PC-3 (cell line): ENCODE measurements at regions not wholly inside any gene's neighbourhood (a gene's known extent, or its start where the extent isn't known, plus 50 kb on each side); places are given as distances from the start of the nearest gene placed in this dataset.

ENCODE experiments used
- EZH2 ChIP-seq: fragments of 300-600 bp; sonication (generic); IDR thresholded peaks from one replicate; pipeline ENCODE4 v1.6.1; 2017; ENCODE audit warnings: antibody characterized with exemption, mild to moderate bottlenecking, low read length; ENCODE audit not compliant: unreplicated experiment
- EZH2phosphoT487 ChIP-seq: fragments of 300-600 bp; sonication (generic); IDR thresholded peaks from 2 replicates; pipeline ENCODE4 v1.6.1; 2018; ENCODE audit warnings: mild to moderate bottlenecking, antibody characterized with exemption, low read length, borderline replicate concordance
- TF ChIP-seq, protein P1 (sequence below): fragments of 300-600 bp; sonication (generic); conservative IDR thresholded peaks from 2 replicates; pipeline ENCODE4 v1.5.1; 2017; ENCODE audit warnings: antibody characterized with exemption, low read depth, mild to moderate bottlenecking, low read length

DNA sequence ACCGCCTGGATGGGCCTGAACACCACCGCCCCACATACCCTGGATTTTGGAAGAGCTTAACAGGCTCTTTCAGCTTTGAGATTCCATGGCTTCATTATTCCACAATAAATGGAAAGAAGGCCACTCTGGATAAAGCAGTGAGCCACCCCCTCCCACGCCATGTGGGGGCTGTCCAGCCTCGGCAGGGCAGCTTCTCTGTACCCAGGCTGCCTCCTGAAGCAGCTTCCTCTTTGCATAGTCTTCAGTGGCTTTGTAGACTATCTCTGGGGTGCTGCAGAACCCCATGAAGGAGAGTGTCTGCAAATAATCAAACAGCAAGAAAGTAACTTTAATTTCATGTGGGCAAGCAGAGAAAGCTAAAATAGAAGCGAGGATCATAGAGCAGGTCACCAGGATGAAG is 96.6 kb upstream of the NXT1 start:
- TF ChIP-seq, protein P1, sequence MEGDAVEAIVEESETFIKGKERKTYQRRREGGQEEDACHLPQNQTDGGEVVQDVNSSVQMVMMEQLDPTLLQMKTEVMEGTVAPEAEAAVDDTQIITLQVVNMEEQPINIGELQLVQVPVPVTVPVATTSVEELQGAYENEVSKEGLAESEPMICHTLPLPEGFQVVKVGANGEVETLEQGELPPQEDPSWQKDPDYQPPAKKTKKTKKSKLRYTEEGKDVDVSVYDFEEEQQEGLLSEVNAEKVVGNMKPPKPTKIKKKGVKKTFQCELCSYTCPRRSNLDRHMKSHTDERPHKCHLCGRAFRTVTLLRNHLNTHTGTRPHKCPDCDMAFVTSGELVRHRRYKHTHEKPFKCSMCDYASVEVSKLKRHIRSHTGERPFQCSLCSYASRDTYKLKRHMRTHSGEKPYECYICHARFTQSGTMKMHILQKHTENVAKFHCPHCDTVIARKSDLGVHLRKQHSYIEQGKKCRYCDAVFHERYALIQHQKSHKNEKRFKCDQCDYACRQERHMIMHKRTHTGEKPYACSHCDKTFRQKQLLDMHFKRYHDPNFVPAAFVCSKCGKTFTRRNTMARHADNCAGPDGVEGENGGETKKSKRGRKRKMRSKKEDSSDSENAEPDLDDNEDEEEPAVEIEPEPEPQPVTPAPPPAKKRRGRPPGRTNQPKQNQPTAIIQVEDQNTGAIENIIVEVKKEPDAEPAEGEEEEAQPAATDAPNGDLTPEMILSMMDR: no peak
- no peak for TF ChIP-seq EZH2
- no peak for TF ChIP-seq EZH2phosphoT487
